Medulla oblongata (tissue), 1 donor: ENCODE measurements at regions not wholly inside any gene's neighbourhood (a gene's known extent, or its start where the extent isn't known, plus 50 kb on each side); places are given as distances from the start of the nearest gene placed in this dataset.

Experiments used
- DNase-seq: peaks from one replicate; pipeline ENCODE4 v3.0.0-alpha.2; 2015; ENCODE audit errors: extremely low spot score

GRCh38 chr5:20446121-20446520 lies 458.1 kb upstream of the CDH18 start:
- no peak for DNase-seq

DNA sequence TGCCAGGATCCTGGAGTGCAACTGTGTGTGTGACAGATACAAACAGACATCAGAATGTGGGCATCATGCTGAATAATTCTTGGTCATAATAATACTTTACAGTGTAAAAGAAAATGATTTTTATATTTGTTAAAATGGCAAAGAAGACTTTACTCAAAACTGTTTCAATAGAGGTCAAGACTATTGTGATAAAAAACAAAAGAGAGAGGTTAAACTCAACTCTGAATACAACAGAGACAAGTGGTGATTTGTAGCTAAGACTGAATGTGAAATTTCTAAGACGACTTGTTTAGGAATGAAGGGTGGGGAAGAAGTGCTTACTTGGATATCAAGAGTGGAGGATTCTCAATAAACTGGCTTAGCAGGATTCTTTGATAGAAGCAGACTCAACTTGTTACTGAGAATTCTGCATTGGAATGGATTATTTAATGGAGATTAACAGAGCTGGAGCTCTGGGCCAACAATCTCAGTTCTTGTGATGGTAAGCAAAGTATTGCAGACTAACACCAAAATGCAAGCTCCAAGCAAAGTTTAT lies 457.4 kb upstream of the CDH18 start:
- no peak for DNase-seq

DNA sequence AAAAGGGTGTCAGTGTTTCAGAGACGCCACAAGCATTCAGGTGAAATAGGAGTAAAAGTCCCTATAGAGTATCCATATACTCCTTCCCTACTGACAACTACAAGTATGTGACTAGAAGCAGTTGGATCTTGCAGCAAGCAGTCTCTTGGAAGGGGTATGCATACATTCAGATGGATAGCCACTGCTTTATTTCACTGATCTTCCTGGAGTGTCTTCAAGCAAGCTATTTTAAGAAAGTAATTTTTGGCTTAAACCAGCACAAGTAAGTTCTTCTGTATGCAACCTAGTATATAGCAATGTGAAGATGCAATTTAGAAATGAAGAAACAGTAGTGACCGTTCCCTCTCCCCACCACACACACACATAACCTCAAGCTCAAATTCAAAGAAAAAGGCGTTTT lies 446.8 kb upstream of the CDH18 start:
- DNase-seq, result no peak

DNA sequence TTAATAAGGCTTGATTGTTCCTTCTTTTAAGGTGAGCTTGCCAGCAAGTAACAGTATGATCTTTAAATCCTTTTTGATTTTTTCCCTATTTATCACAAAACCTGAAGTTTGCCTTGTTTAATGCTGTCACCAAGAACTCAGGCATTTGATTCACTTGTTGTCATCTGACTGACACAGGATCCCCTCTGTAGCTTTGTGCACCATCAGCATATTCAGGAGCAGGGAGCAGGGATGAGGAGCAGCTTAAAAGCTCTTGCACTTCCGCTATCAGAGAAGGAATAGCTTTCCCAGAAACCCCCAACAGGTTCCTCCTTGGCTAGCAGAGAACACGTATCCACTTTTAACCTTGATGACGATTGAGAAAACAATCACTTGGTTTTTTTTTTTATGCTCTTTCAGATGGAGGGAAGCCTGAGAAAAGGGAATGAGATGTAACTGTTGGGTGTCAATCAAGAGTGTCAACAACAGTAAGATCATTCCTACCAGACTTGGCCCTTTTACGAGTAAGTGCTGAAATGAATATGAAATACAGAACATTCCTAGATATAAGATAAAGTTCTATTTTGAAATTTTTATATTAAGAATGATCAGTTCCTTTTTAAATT lies 433.1 kb upstream of the CDH18 start:
- no peak for DNase-seq
